Muscle layer of colon (tissue), 2 donors: ENCODE measurements at regions not wholly inside any gene's neighbourhood (a gene's known extent, or its start where the extent isn't known, plus 50 kb on each side); places are given as distances from the start of the nearest gene placed in this dataset.
"Not testable (repeated sequence)": the region's sequence is repeated elsewhere in the genome, so short reads cannot be mapped to it uniquely, and the experiment has no call there.

Experiments used
- H3K27ac ChIP-seq: one replicate; pipeline ENCODE4 v1.7.0; 2013; ENCODE audit warnings: low read depth, mild to moderate bottlenecking, low read length, moderate library complexity
- H3K27me3 ChIP-seq, 2 donors: one replicate each; pipeline ENCODE4 v1.7.0; 2013; ENCODE audit warnings: low read length in 2 of 2, mild to moderate bottlenecking in 2 of 2; ENCODE audit not compliant: insufficient read depth in 2 of 2, control insufficient read depth in 1 of 2
- H3K36me3 ChIP-seq: one replicate; pipeline ENCODE4 v1.7.0; 2013; ENCODE audit warnings: mild to moderate bottlenecking, low read length; ENCODE audit not compliant: insufficient read depth
- H3K4me1 ChIP-seq: one replicate; pipeline ENCODE4 v1.7.0; 2013; ENCODE audit warnings: mild to moderate bottlenecking, low read length; ENCODE audit not compliant: insufficient read depth
- H3K4me3 ChIP-seq, 2 donors: one replicate each; pipeline ENCODE4 v1.7.0; 2013; ENCODE audit warnings: low read length in 2 of 2, low read depth in 1 of 2, mild to moderate bottlenecking in 1 of 2, moderate library complexity in 1 of 2
- H3K9ac ChIP-seq: one replicate; pipeline ENCODE4 v1.7.0; 2013; ENCODE audit warnings: low read length
- H3K9me3 ChIP-seq: one replicate; pipeline ENCODE4 v1.7.0; 2013; ENCODE audit warnings: mild to moderate bottlenecking, low read length
- donor health status: abdominal sarcoma.
- donor health status: Adenocarcinoma of cecum.

GRCh38 chr6:92110403-92110802 is 1309.0 kb downstream of the EPHA7 start:
- no peak overlapping the region for H3K27ac ChIP-seq
- H3K27me3 ChIP-seq = no peaks in the 10 kb centered on the region
- H3K36me3 ChIP-seq = no peaks in the 10 kb centered on the region
- no peak overlapping the region for H3K4me3 ChIP-seq
- H3K9ac ChIP-seq = no peak overlapping the region
- no peaks in the 10 kb centered on the region for H3K4me1 ChIP-seq
- no peaks in the 10 kb centered on the region for H3K9me3 ChIP-seq

- Histone ChIP-seq H3K27me3 (no peaks in the 10 kb centered on the region), H3K9ac (no peak overlapping the region), H3K27ac (no peak overlapping the region), H3K4me3 (no peak overlapping the region), H3K36me3 (no peaks in the 10 kb centered on the region), H3K9me3 (no peaks in the 10 kb centered on the region), H3K4me1 (no peaks in the 10 kb centered on the region)
Measured at GRCh38 chr6:92109956-92110355, 1309.4 kb downstream of the EPHA7 start.

GRCh38 chr6:92109256-92109655 is 1310.1 kb downstream of the EPHA7 start:
- Histone ChIP-seq H3K9ac (no peak overlapping the region), H3K4me1 (no peaks in the 10 kb centered on the region), H3K27ac (no peak overlapping the region), H3K36me3 (no peaks in the 10 kb centered on the region), H3K27me3 (no peaks in the 10 kb centered on the region), H3K9me3 (no peaks in the 10 kb centered on the region), H3K4me3 (no peak overlapping the region)

GRCh38 chr6:92086750-92087149 is 1332.6 kb downstream of the EPHA7 start:
- Histone ChIP-seq H3K27ac (no peak overlapping the region), H3K36me3 (no peaks in the 10 kb centered on the region), H3K27me3 (no peaks in the 10 kb centered on the region), H3K9me3 (no peaks in the 10 kb centered on the region), H3K4me1 (no peaks in the 10 kb centered on the region), H3K9ac (no peak overlapping the region), H3K4me3 (no peak overlapping the region)

- not testable (repeated sequence) for H3K36me3 ChIP-seq, H3K9ac ChIP-seq, H3K27me3 ChIP-seq, H3K27ac ChIP-seq, H3K4me3 ChIP-seq, H3K4me1 ChIP-seq, H3K9me3 ChIP-seq
Measured at GRCh38 chr6:92083914-92084313, 1335.4 kb downstream of the EPHA7 start.

- H3K36me3 ChIP-seq = no peaks in the 10 kb centered on the region
- H3K9me3 ChIP-seq = no peaks in the 10 kb centered on the region
- H3K27ac ChIP-seq = no peak overlapping the region
- no peak overlapping the region for H3K4me3 ChIP-seq
- H3K4me1 ChIP-seq = no peaks in the 10 kb centered on the region
- H3K27me3 ChIP-seq = no peaks in the 10 kb centered on the region
- no peak overlapping the region for H3K9ac ChIP-seq
Measured at GRCh38 chr6:92072387-92072786, 1347.0 kb downstream of the EPHA7 start.

GRCh38 chr6:92069781-92070180 is 1349.6 kb downstream of the EPHA7 start:
- Histone ChIP-seq H3K4me1 (no peaks in the 10 kb centered on the region), H3K9me3 (no peaks in the 10 kb centered on the region), H3K27ac (no peak overlapping the region), H3K27me3 (no peaks in the 10 kb centered on the region), H3K9ac (no peak overlapping the region), H3K4me3 (no peak overlapping the region), H3K36me3 (no peaks in the 10 kb centered on the region)

GRCh38 chr6:92052513-92052912 is 1366.8 kb downstream of the EPHA7 start:
- Histone ChIP-seq H3K27ac (no peak overlapping the region), H3K9ac (no peak overlapping the region), H3K27me3 (no peaks in the 10 kb centered on the region), H3K4me3 (no peak overlapping the region), H3K36me3 (no peaks in the 10 kb centered on the region), H3K9me3 (no peaks in the 10 kb centered on the region), H3K4me1 (no peaks in the 10 kb centered on the region)

GRCh38 chr6:92050216-92050615 is 1369.1 kb downstream of the EPHA7 start:
- no peaks in the 10 kb centered on the region for H3K4me1 ChIP-seq
- no peak overlapping the region for H3K27ac ChIP-seq
- no peak overlapping the region for H3K4me3 ChIP-seq
- H3K36me3 ChIP-seq = no peaks in the 10 kb centered on the region
- no peaks in the 10 kb centered on the region for H3K9me3 ChIP-seq
- no peaks in the 10 kb centered on the region for H3K27me3 ChIP-seq
- no peak overlapping the region for H3K9ac ChIP-seq

GRCh38 chr6:92047860-92048259 is 1371.5 kb downstream of the EPHA7 start:
- Histone ChIP-seq H3K9ac (no peak overlapping the region), H3K36me3 (no peaks in the 10 kb centered on the region), H3K9me3 (no peaks in the 10 kb centered on the region), H3K4me1 (no peaks in the 10 kb centered on the region), H3K27me3 (no peaks in the 10 kb centered on the region), H3K4me3 (no peak overlapping the region), H3K27ac (no peak overlapping the region)

- Histone ChIP-seq H3K27ac (no peak overlapping the region), H3K9me3 (no peaks in the 10 kb centered on the region), H3K9ac (no peak overlapping the region), H3K4me1 (no peaks in the 10 kb centered on the region), H3K36me3 (no peaks in the 10 kb centered on the region), H3K4me3 (no peak overlapping the region), H3K27me3 (no peaks in the 10 kb centered on the region)
Measured at GRCh38 chr6:92047152-92047850, 1372.1 kb downstream of the EPHA7 start.

- H3K36me3 ChIP-seq = no peaks in the 10 kb centered on the region
- H3K4me1 ChIP-seq = no peaks in the 10 kb centered on the region
- no peak overlapping the region for H3K9ac ChIP-seq
- H3K4me3 ChIP-seq = no peak overlapping the region
- no peak overlapping the region for H3K27ac ChIP-seq
- H3K27me3 ChIP-seq = no peaks in the 10 kb centered on the region
- no peaks in the 10 kb centered on the region for H3K9me3 ChIP-seq
Measured at GRCh38 chr6:92044312-92044711, 1375.0 kb downstream of the EPHA7 start.
